ENCODE measurements at regions not wholly inside any gene's neighbourhood (a gene's known extent, or its start where the extent isn't known, plus 50 kb on each side); places are given as distances from the start of the nearest gene placed in this dataset.
A peak's percentile ranks its signal among the peaks of the same experiment; 100 is the strongest.

DNA sequence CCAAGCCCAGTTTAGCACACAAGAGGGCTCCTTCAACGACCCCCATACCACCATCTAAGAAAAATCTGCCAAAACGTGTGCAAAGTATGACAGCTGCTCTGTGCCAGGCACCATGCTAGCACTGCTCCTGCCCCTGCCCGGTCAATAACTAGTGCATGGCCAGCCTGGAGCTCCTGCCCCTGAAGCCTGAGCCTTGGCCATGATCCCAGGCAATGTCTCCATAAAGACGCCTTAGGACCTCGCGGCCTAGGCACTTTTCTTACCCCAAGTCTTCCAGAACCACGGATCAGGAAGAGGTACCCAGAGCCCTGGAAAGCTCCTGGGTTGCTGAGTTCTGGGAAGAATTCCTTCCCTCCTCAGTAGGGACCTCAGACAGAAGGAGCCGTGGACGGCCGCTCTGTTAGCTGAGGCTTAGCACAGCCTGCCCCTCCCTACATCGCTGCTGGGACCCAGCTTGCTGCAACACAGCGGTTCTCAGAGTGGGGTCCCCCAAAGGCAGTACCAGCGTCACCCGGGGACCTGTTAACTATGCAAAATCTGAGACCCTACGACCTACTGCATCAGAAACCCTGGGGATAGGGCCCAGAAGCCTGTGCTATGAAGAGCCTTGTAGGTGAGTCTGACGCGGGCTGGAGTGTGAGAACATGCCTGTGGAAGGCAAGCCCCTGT is 117.8 kb upstream of the TWIST2 start:
- H3K9me3 ChIP-seq (ENCODE audit: control insufficient read depth, insufficient read depth, low read length), result no peaks in the 10 kb centered on the region
- DNase-seq (ENCODE audit: low read depth in 4 of 6, low spot score in 6 of 6), result no peak
- peaks cover 8% of the 10 kb centered on the region for H3K4me1 ChIP-seq (ENCODE audit: control insufficient read depth, insufficient read depth, low read length)
- no peak overlapping the region for H3K27ac ChIP-seq (ENCODE audit: low read depth, low read length)
- H3K36me3 ChIP-seq (ENCODE audit: control insufficient read depth, insufficient read depth, low read length), result no peaks in the 10 kb centered on the region
- H3K27me3 ChIP-seq (ENCODE audit: control insufficient read depth, insufficient read depth, low read length), result no peaks in the 10 kb centered on the region
- WGBS (ENCODE audit: insufficient coverage), result 93% methylated on average over 17 of the region's 17 CpGs
- no peak overlapping the region for H3K4me3 ChIP-seq (ENCODE audit: low read depth, low read length)

DNA sequence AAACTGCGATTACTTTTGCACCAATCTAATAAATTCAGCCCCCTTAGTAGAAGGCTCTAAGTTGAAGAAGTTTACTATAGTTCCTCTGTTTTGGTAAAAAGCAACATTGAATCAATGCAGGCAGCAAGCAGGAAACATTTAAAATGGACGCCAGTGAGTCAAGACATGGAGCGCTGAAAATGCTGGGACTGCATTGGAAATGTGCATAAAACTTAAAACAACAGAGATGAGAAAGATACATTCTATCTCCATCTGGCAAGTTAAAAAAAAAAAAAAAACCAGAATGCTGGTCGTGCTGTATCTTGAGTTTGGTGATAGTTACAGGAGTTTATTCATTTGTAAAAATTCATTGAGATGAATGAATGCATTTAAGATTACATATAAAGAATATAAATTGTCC is 117.0 kb upstream of the TWIST2 start:
- H3K27ac ChIP-seq (ENCODE audit: low read depth, low read length), result no peak overlapping the region
- no peak overlapping the region for H3K4me3 ChIP-seq (ENCODE audit: low read depth, low read length)
- no peaks in the 10 kb centered on the region for H3K27me3 ChIP-seq (ENCODE audit: control insufficient read depth, insufficient read depth, low read length)
- no CpG with 5 or more reads among the region's 4 CpGs for WGBS (ENCODE audit: insufficient coverage)
- peaks cover 8% of the 10 kb centered on the region for H3K4me1 ChIP-seq (ENCODE audit: control insufficient read depth, insufficient read depth, low read length)
- no peaks in the 10 kb centered on the region for H3K36me3 ChIP-seq (ENCODE audit: control insufficient read depth, insufficient read depth, low read length)
- DNase-seq (ENCODE audit: low read depth in 4 of 6, low spot score in 6 of 6), result no peak
- no peaks in the 10 kb centered on the region for H3K9me3 ChIP-seq (ENCODE audit: control insufficient read depth, insufficient read depth, low read length)

DNA sequence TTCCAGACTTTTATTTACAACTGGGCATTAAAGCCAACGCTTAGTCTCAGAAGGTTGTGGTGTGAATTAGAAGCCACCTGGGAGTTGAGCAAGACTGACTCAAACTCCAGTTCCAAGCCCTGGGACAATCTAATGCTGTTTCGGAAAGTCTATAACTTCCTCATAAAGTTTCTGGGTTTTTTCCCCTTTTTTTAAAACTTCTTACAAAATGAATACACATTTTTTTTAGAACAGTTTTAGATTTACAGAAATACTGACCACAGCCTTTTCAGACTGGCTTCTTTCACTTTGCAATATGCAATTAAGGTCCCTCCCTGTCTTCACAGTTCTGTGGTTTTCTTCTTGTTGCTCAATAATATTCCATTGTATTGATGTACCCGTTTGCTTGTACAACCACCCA is 115.9 kb upstream of the TWIST2 start:
- H3K4me3 ChIP-seq (ENCODE audit: low read depth, low read length), result no peak overlapping the region
- H3K4me1 ChIP-seq (ENCODE audit: control insufficient read depth, insufficient read depth, low read length), result peaks cover 8% of the 10 kb centered on the region
- no peaks in the 10 kb centered on the region for H3K27me3 ChIP-seq (ENCODE audit: control insufficient read depth, insufficient read depth, low read length)
- no peak for DNase-seq (ENCODE audit: low read depth in 4 of 6, low spot score in 6 of 6)
- H3K36me3 ChIP-seq (ENCODE audit: control insufficient read depth, insufficient read depth, low read length), result no peaks in the 10 kb centered on the region
- H3K9me3 ChIP-seq (ENCODE audit: control insufficient read depth, insufficient read depth, low read length), result no peaks in the 10 kb centered on the region
- H3K27ac ChIP-seq (ENCODE audit: low read depth, low read length), result no peak overlapping the region
- 100% methylated on average over 1 of the region's 3 CpGs for whole genome bisulfite sequencing (ENCODE audit: insufficient coverage)

DNA sequence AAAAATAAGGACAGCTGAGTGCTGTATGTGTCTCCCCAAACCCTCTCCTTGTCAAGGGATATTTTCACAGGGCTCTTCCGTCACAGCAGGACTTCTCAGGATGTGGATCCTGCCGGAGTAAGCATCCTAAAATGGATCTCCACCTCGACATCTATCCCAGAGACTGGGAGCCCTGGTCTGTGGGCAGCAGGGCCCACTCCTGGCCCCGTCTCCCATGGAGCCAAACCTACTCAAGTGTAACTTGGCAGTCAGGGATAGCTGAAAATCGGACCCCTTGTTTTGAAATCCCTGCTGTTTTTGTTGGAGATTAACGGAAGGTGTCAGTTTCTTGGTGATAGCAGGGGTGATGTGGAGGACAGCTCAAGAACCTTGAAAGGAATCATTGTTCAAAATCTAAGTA is 109.0 kb upstream of the TWIST2 start:
- no peak for DNase-seq (ENCODE audit: low read depth in 4 of 6, low spot score in 6 of 6)
- H3K27me3 ChIP-seq (ENCODE audit: control insufficient read depth, insufficient read depth, low read length), result no peaks in the 10 kb centered on the region
- peak overlapping the region; percentile 16 for H3K27ac ChIP-seq (ENCODE audit: low read depth, low read length)
- 65% methylated on average over 6 of the region's 6 CpGs for WGBS (ENCODE audit: insufficient coverage)
- H3K9me3 ChIP-seq (ENCODE audit: control insufficient read depth, insufficient read depth, low read length), result no peaks in the 10 kb centered on the region
- no peaks in the 10 kb centered on the region for H3K36me3 ChIP-seq (ENCODE audit: control insufficient read depth, insufficient read depth, low read length)
- no peaks in the 10 kb centered on the region for H3K4me1 ChIP-seq (ENCODE audit: control insufficient read depth, insufficient read depth, low read length)
- H3K4me3 ChIP-seq (ENCODE audit: low read depth, low read length), result no peak overlapping the region

DNA sequence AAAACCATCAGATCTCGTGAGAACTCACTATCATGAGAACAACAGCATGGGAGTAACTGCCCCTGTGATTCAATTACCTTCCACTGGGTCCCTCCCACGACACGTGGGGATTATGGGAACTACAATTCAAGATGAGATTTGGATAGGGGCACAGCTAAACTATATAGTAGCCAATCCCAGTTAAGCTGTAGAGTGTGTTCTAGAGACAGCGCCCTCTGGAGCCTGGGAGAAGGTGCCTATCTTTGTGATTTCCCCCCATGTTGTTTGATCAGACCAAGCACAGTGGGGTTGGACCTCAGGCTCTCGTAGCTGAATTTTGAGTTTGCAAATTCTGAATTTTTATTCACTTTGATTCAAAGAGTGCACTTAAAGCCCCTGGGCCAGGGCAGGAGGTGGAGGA is 108.2 kb upstream of the TWIST2 start:
- no peak overlapping the region for H3K27ac ChIP-seq (ENCODE audit: low read depth, low read length)
- H3K4me3 ChIP-seq (ENCODE audit: low read depth, low read length), result no peak overlapping the region
- H3K9me3 ChIP-seq (ENCODE audit: control insufficient read depth, insufficient read depth, low read length), result no peaks in the 10 kb centered on the region
- no peaks in the 10 kb centered on the region for H3K36me3 ChIP-seq (ENCODE audit: control insufficient read depth, insufficient read depth, low read length)
- no peaks in the 10 kb centered on the region for H3K4me1 ChIP-seq (ENCODE audit: control insufficient read depth, insufficient read depth, low read length)
- DNase-seq (ENCODE audit: low read depth in 4 of 6, low spot score in 6 of 6), result no peak
- H3K27me3 ChIP-seq (ENCODE audit: control insufficient read depth, insufficient read depth, low read length), result no peaks in the 10 kb centered on the region
- WGBS (ENCODE audit: insufficient coverage), result 94% methylated on average over 2 of the region's 5 CpGs

DNA sequence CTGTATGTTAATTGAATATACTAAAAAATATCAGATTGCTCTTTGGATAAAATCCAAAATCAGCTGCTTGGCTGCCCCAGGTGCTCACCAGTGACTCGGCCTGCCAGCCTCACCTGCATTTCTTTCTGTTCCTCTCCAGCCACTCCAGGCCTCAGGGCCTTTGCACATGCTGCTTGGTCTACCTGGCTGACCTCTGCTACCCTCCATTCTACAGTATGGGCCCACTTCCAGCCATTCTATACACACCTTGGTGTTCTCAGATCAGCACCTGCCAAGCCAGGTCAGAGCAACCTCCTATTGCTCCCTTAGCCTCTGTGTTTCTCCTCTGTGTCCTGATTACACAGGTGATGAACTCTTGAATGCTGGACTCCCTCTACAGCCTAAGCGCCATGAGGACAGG is 106.6 kb upstream of the TWIST2 start:
- 84% methylated on average over 2 of the region's 2 CpGs for WGBS (ENCODE audit: insufficient coverage)
- Histone ChIP-seq H3K9me3 (ENCODE audit: control insufficient read depth, insufficient read depth, low read length) (no peaks in the 10 kb centered on the region), H3K4me1 (ENCODE audit: control insufficient read depth, insufficient read depth, low read length) (no peaks in the 10 kb centered on the region), H3K27me3 (ENCODE audit: control insufficient read depth, insufficient read depth, low read length) (no peaks in the 10 kb centered on the region), H3K27ac (ENCODE audit: low read depth, low read length) (no peak overlapping the region), H3K4me3 (ENCODE audit: low read depth, low read length) (no peak overlapping the region), H3K36me3 (ENCODE audit: control insufficient read depth, insufficient read depth, low read length) (no peaks in the 10 kb centered on the region)
- DNase-seq (ENCODE audit: low read depth in 4 of 6, low spot score in 6 of 6), result no peak

DNA sequence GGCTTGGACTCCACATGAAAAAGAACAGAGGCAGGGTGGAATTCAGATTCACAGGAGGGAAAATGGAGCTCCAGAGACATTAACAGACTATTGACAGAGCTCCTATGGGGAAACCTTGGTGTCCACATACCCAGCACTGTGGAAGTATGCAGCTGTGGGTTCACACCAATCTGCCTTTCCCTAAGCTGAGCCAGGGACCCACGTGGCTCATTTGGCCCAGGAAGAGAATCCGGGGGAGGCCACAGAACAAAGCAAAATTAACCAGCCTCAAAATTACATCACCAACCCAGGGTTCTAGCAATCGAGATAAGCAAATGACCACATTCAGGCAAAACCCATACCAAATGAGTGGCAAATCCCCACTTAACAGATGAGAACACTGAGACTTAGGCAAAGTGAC is 105.8 kb upstream of the TWIST2 start:
- H3K4me1 ChIP-seq (ENCODE audit: control insufficient read depth, insufficient read depth, low read length), result no peaks in the 10 kb centered on the region
- no peak overlapping the region for H3K4me3 ChIP-seq (ENCODE audit: low read depth, low read length)
- no peak for DNase-seq (ENCODE audit: low read depth in 4 of 6, low spot score in 6 of 6)
- H3K27ac ChIP-seq (ENCODE audit: low read depth, low read length), result no peak overlapping the region
- no peaks in the 10 kb centered on the region for H3K27me3 ChIP-seq (ENCODE audit: control insufficient read depth, insufficient read depth, low read length)
- 86% methylated on average over 2 of the region's 3 CpGs for WGBS (ENCODE audit: insufficient coverage)
- H3K9me3 ChIP-seq (ENCODE audit: control insufficient read depth, insufficient read depth, low read length), result no peaks in the 10 kb centered on the region
- no peaks in the 10 kb centered on the region for H3K36me3 ChIP-seq (ENCODE audit: control insufficient read depth, insufficient read depth, low read length)

DNA sequence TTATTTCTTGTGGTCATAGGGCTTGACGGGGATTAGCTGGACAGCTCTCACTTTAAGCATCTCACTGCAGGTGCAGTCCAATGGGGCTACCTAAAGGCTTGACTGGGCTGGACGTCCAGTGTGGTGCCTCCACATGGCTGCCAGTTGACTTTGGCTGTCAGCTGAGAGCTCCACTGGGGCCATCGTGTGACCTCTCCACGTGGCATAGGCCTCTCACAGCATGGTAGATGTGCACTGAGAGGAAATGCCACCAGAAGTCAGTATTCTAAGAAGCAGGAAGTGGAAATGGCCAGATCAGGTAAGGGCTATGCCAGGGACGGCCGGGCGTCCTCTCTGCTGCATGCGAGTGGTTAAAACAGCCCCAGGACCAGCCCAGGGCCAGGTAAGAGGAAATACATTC is 105.2 kb upstream of the TWIST2 start:
- H3K27me3 ChIP-seq (ENCODE audit: control insufficient read depth, insufficient read depth, low read length), result no peaks in the 10 kb centered on the region
- no peaks in the 10 kb centered on the region for H3K4me1 ChIP-seq (ENCODE audit: control insufficient read depth, insufficient read depth, low read length)
- no peak overlapping the region for H3K4me3 ChIP-seq (ENCODE audit: low read depth, low read length)
- H3K36me3 ChIP-seq (ENCODE audit: control insufficient read depth, insufficient read depth, low read length), result no peaks in the 10 kb centered on the region
- DNase-seq (ENCODE audit: low read depth in 4 of 6, low spot score in 6 of 6), result no peak
- no peak overlapping the region for H3K27ac ChIP-seq (ENCODE audit: low read depth, low read length)
- no peaks in the 10 kb centered on the region for H3K9me3 ChIP-seq (ENCODE audit: control insufficient read depth, insufficient read depth, low read length)
- 91% methylated on average over 6 of the region's 8 CpGs for WGBS (ENCODE audit: insufficient coverage)

DNA sequence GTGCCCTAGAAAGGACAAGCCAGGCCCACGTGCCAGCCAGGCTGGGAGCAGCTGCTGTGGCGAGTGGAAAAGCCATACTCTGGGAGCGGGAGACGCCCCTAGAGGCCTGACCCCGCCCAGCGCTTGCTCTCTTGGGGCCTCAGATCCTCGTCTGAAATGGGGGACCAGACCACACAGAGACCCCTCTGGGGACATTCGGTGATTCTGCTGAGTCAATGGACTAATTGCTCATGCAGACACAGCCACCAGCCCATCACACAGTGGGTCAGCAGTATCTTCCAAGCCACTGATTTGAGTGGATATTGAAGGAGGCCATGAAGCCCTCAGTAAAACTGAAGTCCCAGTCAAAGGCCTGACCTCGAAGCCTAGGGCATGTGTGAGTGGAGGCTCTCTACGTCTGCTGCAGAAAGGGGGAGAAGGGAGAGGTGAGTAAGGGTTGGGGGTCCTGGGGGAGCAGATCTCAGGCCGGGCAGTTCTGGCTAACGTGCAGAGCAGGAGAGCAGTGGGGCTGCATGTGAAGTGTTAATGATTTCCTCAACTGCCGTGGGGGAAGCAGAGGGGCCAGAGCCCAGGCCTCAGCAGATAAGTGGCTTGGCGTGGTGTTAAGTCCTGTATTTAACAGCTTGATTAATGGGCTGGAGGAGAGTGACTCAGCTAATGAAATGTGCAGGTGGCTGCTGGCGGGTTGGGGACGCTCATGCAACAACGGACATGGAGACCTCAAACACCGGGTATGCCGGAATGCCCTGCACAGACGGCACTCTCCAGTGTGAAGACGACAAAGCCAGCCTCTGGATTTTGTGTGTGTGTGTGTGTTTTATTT is 104.4 kb upstream of the TWIST2 start:
- no peaks in the 10 kb centered on the region for H3K36me3 ChIP-seq (ENCODE audit: control insufficient read depth, insufficient read depth, low read length)
- DNase-seq (ENCODE audit: low read depth in 4 of 6, low spot score in 6 of 6), result no peak
- 74% methylated on average over 18 of the region's 21 CpGs for WGBS (ENCODE audit: insufficient coverage)
- H3K4me3 ChIP-seq (ENCODE audit: low read depth, low read length), result no peak overlapping the region
- no peak overlapping the region for H3K27ac ChIP-seq (ENCODE audit: low read depth, low read length)
- no peaks in the 10 kb centered on the region for H3K4me1 ChIP-seq (ENCODE audit: control insufficient read depth, insufficient read depth, low read length)
- H3K27me3 ChIP-seq (ENCODE audit: control insufficient read depth, insufficient read depth, low read length), result no peaks in the 10 kb centered on the region
- H3K9me3 ChIP-seq (ENCODE audit: control insufficient read depth, insufficient read depth, low read length), result no peaks in the 10 kb centered on the region

DNA sequence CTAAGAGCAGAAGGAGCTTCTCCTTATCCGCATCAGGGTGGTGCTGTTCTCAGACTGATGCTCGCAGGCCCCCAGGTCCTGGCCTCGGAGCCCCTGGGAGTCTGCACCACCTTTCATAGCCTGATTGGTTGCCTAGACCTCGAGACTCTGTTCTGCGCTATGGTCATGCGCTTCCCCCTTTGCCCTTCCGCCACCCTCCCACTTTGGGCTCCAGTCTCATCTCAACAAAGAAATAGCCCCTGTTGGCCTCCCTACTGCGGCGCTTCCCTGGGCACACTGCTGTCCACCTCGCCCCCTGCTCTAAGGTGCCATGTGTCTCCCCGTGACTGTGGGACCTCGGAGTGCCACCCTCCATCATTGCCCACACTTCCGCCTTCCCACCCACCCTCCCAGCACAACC is 102.9 kb upstream of the TWIST2 start:
- peaks cover 2% of the 10 kb centered on the region for H3K9me3 ChIP-seq (ENCODE audit: control insufficient read depth, insufficient read depth, low read length)
- DNase-seq (ENCODE audit: low read depth in 4 of 6, low spot score in 6 of 6), result no peak
- WGBS (ENCODE audit: insufficient coverage), result 94% methylated on average over 13 of the region's 13 CpGs
- no peaks in the 10 kb centered on the region for H3K4me1 ChIP-seq (ENCODE audit: control insufficient read depth, insufficient read depth, low read length)
- H3K27ac ChIP-seq (ENCODE audit: low read depth, low read length), result no peak overlapping the region
- H3K4me3 ChIP-seq (ENCODE audit: low read depth, low read length), result no peak overlapping the region
- no peaks in the 10 kb centered on the region for H3K27me3 ChIP-seq (ENCODE audit: control insufficient read depth, insufficient read depth, low read length)
- H3K36me3 ChIP-seq (ENCODE audit: control insufficient read depth, insufficient read depth, low read length), result no peaks in the 10 kb centered on the region
